Ishikawa (cell line): ENCODE measurements at regions not wholly inside any gene's neighbourhood (a gene's known extent, or its start where the extent isn't known, plus 50 kb on each side); places are given as distances from the start of the nearest gene placed in this dataset.

Source experiments
- CEBPB ChIP-seq: IDR thresholded peaks from 2 replicates; pipeline ENCODE4 v1.6.1; 2012
- CREB1 ChIP-seq: IDR thresholded peaks from 2 replicates; pipeline ENCODE4 v1.6.1; 2012; ENCODE audit warnings: low read depth
- EGR1 ChIP-seq: IDR thresholded peaks from 2 replicates; pipeline ENCODE4 v1.6.1; 2012
- EP300 ChIP-seq: IDR thresholded peaks from 2 replicates; pipeline ENCODE4 v1.6.1; 2012; ENCODE audit warnings: borderline replicate concordance
- FOXM1 ChIP-seq: IDR thresholded peaks from 2 replicates; pipeline ENCODE4 v1.6.1; 2012; ENCODE audit warnings: low read depth, borderline replicate concordance
- MAX ChIP-seq: IDR thresholded peaks from 2 replicates; pipeline ENCODE4 v1.6.1; 2012
- NFIC ChIP-seq: IDR thresholded peaks from 2 replicates; pipeline ENCODE4 v1.6.1; 2012
- RAD21 ChIP-seq: IDR thresholded peaks from 2 replicates; pipeline ENCODE4 v1.6.1; 2012; ENCODE audit warnings: low read depth
- TAF1 ChIP-seq: IDR thresholded peaks from 2 replicates; pipeline ENCODE4 v1.6.1; 2012; ENCODE audit warnings: low read depth, mild to moderate bottlenecking
- TCF12 ChIP-seq: IDR thresholded peaks from 2 replicates; pipeline ENCODE4 v1.6.1; 2012; ENCODE audit warnings: low read depth
- TEAD4 ChIP-seq: IDR thresholded peaks from 2 replicates; pipeline ENCODE4 v1.6.1; 2012
- YY1 ChIP-seq: IDR thresholded peaks from 2 replicates; pipeline ENCODE4 v1.6.1; 2012; ENCODE audit warnings: low read depth
- ZBTB7A ChIP-seq: IDR thresholded peaks from 2 replicates; pipeline ENCODE4 v1.6.1; 2012; ENCODE audit warnings: low read depth
- TF ChIP-seq, protein P1 (sequence below): IDR thresholded peaks from 2 replicates; pipeline ENCODE4 v1.6.1; 2012; ENCODE audit warnings: low read depth, mild to moderate bottlenecking
- TF ChIP-seq, protein P2 (sequence below): IDR thresholded peaks from 2 replicates; pipeline ENCODE4 v1.6.1; 2012

DNA sequence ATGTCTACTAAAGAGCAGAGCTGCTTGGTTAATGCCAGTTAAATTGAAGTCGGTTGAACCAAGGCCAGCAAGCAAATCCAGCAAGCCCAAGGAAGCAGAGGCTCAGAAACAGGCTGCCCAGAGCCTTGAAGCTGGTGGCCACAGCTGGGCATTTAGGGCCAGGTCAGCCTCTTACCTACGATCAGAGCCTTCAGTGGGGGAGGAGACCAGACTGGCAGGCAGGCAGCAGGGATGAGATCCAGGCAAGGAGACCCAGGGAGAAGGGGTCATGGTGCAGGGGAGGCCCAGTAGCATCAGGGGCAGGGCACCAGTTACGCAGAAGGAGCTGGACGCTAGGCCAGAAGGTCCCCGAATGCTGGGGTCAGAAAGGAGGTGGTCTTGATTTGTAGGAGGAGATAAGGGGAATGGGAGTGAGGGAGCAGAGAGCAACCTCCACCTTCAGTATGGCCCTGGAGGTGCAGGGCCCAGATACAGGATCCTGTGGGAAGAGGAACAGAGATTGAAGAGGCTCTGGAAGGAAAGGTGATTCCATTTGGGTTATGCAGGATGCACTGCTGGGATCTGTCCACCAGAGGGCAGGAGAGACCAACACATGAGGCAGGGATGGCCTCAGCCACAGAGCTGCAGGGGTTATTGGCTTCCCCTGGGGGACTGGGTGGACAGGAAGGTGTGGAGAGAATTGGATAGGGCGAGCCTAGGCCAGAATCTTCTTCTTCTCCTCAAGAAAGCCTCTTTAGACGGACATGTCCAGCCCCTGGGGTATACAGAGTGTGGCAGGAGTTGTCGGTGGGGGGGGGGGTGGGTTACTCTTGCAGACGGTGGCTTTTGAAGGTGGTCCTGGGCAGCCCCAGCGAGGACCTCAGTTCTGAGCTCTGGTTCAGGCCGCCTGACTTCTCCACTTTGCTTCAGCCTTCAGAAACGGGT, 132.6 kb upstream of the PODXL start:
- TF ChIP-seq ZBTB7A: no peak
- TF ChIP-seq, protein P1, sequence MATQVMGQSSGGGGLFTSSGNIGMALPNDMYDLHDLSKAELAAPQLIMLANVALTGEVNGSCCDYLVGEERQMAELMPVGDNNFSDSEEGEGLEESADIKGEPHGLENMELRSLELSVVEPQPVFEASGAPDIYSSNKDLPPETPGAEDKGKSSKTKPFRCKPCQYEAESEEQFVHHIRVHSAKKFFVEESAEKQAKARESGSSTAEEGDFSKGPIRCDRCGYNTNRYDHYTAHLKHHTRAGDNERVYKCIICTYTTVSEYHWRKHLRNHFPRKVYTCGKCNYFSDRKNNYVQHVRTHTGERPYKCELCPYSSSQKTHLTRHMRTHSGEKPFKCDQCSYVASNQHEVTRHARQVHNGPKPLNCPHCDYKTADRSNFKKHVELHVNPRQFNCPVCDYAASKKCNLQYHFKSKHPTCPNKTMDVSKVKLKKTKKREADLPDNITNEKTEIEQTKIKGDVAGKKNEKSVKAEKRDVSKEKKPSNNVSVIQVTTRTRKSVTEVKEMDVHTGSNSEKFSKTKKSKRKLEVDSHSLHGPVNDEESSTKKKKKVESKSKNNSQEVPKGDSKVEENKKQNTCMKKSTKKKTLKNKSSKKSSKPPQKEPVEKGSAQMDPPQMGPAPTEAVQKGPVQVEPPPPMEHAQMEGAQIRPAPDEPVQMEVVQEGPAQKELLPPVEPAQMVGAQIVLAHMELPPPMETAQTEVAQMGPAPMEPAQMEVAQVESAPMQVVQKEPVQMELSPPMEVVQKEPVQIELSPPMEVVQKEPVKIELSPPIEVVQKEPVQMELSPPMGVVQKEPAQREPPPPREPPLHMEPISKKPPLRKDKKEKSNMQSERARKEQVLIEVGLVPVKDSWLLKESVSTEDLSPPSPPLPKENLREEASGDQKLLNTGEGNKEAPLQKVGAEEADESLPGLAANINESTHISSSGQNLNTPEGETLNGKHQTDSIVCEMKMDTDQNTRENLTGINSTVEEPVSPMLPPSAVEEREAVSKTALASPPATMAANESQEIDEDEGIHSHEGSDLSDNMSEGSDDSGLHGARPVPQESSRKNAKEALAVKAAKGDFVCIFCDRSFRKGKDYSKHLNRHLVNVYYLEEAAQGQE: no peak
- no peak for TF ChIP-seq EGR1
- no peak for TF ChIP-seq FOXM1
- TF ChIP-seq NFIC: no peak
- no peak for TF ChIP-seq EP300
- TF ChIP-seq RAD21: peak; percentile 96

GRCh38 chr7:131687296-131687695, 130.9 kb upstream of the PODXL start:
- no peak for TF ChIP-seq CREB1
- TF ChIP-seq RAD21: no peak
- TF ChIP-seq, protein P2, sequence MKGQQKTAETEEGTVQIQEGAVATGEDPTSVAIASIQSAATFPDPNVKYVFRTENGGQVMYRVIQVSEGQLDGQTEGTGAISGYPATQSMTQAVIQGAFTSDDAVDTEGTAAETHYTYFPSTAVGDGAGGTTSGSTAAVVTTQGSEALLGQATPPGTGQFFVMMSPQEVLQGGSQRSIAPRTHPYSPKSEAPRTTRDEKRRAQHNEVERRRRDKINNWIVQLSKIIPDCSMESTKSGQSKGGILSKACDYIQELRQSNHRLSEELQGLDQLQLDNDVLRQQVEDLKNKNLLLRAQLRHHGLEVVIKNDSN: no peak
- TF ChIP-seq TCF12: no peak
- TF ChIP-seq ZBTB7A: no peak
- TF ChIP-seq, protein P1: no peak
- no peak for TF ChIP-seq EP300
- TF ChIP-seq YY1: no peak
- no peak for TF ChIP-seq MAX
- no peak for TF ChIP-seq FOXM1
- TF ChIP-seq NFIC: no peak
- TF ChIP-seq TAF1: no peak
- no peak for TF ChIP-seq CEBPB
- TF ChIP-seq TEAD4: no peak

DNA sequence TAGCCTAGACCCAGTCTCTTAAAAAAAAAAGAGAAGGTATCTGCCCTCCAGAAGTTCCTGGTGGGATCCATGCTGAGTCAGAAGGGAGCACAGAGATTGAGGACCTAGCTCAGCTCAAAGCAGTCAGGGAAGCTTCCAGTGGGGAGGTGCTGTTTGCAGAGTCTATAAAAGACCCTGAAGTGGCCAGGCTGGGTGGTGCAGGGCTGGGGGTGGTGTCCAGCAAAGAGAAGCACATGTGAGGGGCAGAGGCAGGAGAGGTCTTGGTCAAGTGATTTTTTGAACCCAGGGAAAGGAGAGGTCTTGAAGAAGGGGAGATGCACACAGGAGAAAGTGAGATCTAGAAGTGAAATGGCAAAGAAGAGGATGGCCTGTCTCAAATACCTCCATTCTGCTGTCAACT, 130.4 kb upstream of the PODXL start:
- TF ChIP-seq MAX: no peak
- TF ChIP-seq, protein P1: no peak
- TF ChIP-seq, protein P2: no peak
- no peak for TF ChIP-seq RAD21
- TF ChIP-seq CREB1: no peak
- no peak for TF ChIP-seq EGR1
- TF ChIP-seq YY1: no peak
- TF ChIP-seq CEBPB: no peak
- no peak for TF ChIP-seq ZBTB7A
- no peak for TF ChIP-seq TCF12

DNA sequence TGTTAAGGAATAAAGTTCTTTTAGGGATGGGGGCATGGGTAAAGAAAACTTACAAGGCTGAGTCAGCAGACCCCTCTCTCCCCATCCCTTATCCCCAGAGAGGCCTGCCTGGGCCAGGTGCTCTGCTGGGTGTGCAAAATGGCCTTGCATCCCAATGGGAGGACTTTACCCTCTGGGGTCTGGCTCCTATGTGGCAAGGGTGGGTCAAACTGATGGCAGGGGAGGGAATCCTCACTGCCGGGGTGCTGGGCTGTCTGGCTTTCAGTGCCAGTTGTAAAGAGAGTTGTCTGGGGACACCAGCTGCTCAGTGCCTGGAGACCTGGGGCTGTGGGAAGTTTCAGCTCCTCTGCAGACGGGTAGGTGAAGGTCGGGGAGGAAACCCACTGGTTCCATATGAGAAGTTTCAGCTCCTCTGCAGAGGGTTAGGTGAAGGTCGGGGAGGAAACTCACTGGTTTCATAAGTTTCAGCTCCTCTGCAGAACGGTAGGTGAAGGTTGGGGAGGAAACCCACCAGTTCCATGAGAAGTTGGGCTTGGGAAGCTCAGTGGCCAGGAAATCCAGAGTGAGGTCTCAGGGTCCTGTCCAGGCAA, 127.2 kb upstream of the PODXL start:
- TF ChIP-seq EP300: no peak
- no peak for TF ChIP-seq TEAD4
- TF ChIP-seq FOXM1: no peak
- TF ChIP-seq, protein P2: no peak
- TF ChIP-seq TAF1: no peak
- TF ChIP-seq RAD21: no peak
- TF ChIP-seq EGR1: no peak
- TF ChIP-seq CREB1: no peak
- no peak for TF ChIP-seq YY1
- no peak for TF ChIP-seq ZBTB7A
- no peak for TF ChIP-seq CEBPB
- TF ChIP-seq NFIC: no peak
- TF ChIP-seq MAX: no peak
- no peak for TF ChIP-seq TCF12
- TF ChIP-seq, protein P1: no peak
